GM12878 (cell line): ENCODE measurements at regions not wholly inside any gene's neighbourhood (a gene's known extent, or its start where the extent isn't known, plus 50 kb on each side); places are given as distances from the start of the nearest gene placed in this dataset.

Experiments
- ATAC-seq: fragments of 200-7000 bp; cut with Tn5 transposase; 3 replicates; pipeline ENCODE4 v1.9.1; 2020; ENCODE audit warnings: mild to moderate bottlenecking, moderate library complexity
- BruUV-seq: library from RNA; stranded (reverse); fragments of 400-500 nt; replicated peaks from 2 replicates; lab custom pipeline; 2021; lab: Mats Ljungman, UMichigan
- CTCF ChIA-PET: fragments of 300-600 bp; sonication (Branson Sonifier 250); formaldehyde crosslinking; extraction: SDS; loops from one replicate; lab custom pipeline; 2021; ENCODE audit warnings: inconsistent platforms; lab: Yijun Ruan, JAX
- POLR2A ChIA-PET: fragments of 350-600 bp; formaldehyde crosslinking; extraction: SDS; loops from one replicate; lab custom pipeline; 2021; ENCODE audit warnings: inconsistent platforms; lab: Charles Lee
- RAD21 ChIA-PET: fragments of 300-600 bp; sonication (Branson Sonifier 250); formaldehyde crosslinking; loops from one replicate; lab custom pipeline; 2023; ENCODE audit warnings: antibody characterized with exemption; ENCODE audit not compliant: unreplicated experiment; lab: Charles Lee
- SMC1A ChIA-PET: fragments of 300-600 bp; sonication (Branson Sonifier 250); formaldehyde crosslinking; loops from one replicate; lab custom pipeline; 2023; ENCODE audit not compliant: unreplicated experiment, uncharacterized antibody; lab: Charles Lee
- DNase-seq: peaks from one replicate; pipeline ENCODE4 v3.0.0-alpha.2; 2011; ENCODE audit warnings: low read depth, low spot score
- FAIRE-seq: peaks from 3 replicates; lab custom pipeline; 2011; peaks lifted over from hg19 to GRCh38; lab: Jason Lieb, UNC
- H2AFZ ChIP-seq: 2 replicates; pipeline ENCODE4 v1.6.0; 2011; ENCODE audit warnings: low read depth, low read length, control low read depth; ENCODE audit not compliant: control insufficient read depth
- H3K27ac ChIP-seq: 2 replicates; pipeline ENCODE4 v1.5.1; 2011; ENCODE audit warnings: control low read depth; ENCODE audit not compliant: control insufficient read depth, insufficient read depth
- H3K27me3 ChIP-seq, 2 experiments: replicated peaks in 1 of 2; 2 replicates each; pipeline versions ENCODE4 v1.6.0 to v1.6.1; 2011; ENCODE audit warnings: low read length in 1 of 2; ENCODE audit not compliant: control insufficient read depth in 2 of 2, insufficient read depth in 2 of 2
- H3K36me3 ChIP-seq, 2 experiments: 2 replicates each; pipeline ENCODE4 v1.5.1; 2011; ENCODE audit warnings: low read length in 1 of 2; ENCODE audit not compliant: control insufficient read depth in 2 of 2, insufficient read depth in 2 of 2
- H3K4me1 ChIP-seq: 2 replicates; pipeline ENCODE4 v1.6.1; 2011; ENCODE audit warnings: mild to moderate bottlenecking, low read length, moderate library complexity, mixed read lengths; ENCODE audit not compliant: control insufficient read depth, insufficient read depth
- H3K4me2 ChIP-seq: 2 replicates; pipeline ENCODE4 v1.6.0; 2011; ENCODE audit warnings: control low read depth; ENCODE audit not compliant: control insufficient read depth, insufficient read depth
- H3K4me3 ChIP-seq: fragments of 200-600 bp; sonication (generic); 2 replicates; pipeline ENCODE4 v1.5.1; 2016
- H3K79me2 ChIP-seq: 2 replicates; pipeline ENCODE4 v1.6.0; 2011; ENCODE audit warnings: low read length; ENCODE audit not compliant: control insufficient read depth, insufficient read depth
- H3K9ac ChIP-seq: 2 replicates; pipeline ENCODE4 v1.8.0; 2011; ENCODE audit warnings: low read length, control low read depth, mixed read lengths; ENCODE audit not compliant: control insufficient read depth, insufficient read depth
- H3K9me3 ChIP-seq: replicated peaks from 3 replicates; pipeline ENCODE4 v1.5.1; 2011; ENCODE audit warnings: mild to moderate bottlenecking, low read length; ENCODE audit not compliant: control insufficient read depth, insufficient read depth
- H4K20me1 ChIP-seq: 2 replicates; pipeline ENCODE4 v1.6.0; 2011; ENCODE audit not compliant: control insufficient read depth, insufficient read depth
- CBX5 ChIP-seq: sonication (generic); IDR thresholded peaks from 2 replicates; pipeline ENCODE4 v1.6.1; 2016; ENCODE audit warnings: low read depth, moderate library complexity, mild to moderate bottlenecking, inconsistent platforms
- IKZF2 ChIP-seq, 2 experiments: fragments of 450-650 bp; IDR thresholded peaks; 2 replicates each; pipeline ENCODE4 v1.6.1; 2017; ENCODE audit warnings: mild to moderate bottlenecking in 2 of 2, moderate library complexity in 2 of 2
- SKIL ChIP-seq: fragments of 450-650 bp; IDR thresholded peaks from 2 replicates; pipeline ENCODE4 v1.6.1; 2017; ENCODE audit warnings: mild to moderate bottlenecking, low read depth, inconsistent platforms; ENCODE audit not compliant: poor library complexity, severe bottlenecking
- WGBS: methylation state at CpG from one replicate; pipeline ENCODE4 v1.1.6; 2016; ENCODE audit warnings: low lambda C conversion rate; ENCODE audit not compliant: insufficient replicate concordance, insufficient coverage; ENCODE audit errors: missing lambda C conversion rate; 5-methylcytosine and 5-hydroxymethylcytosine counted together
- in situ Hi-C: fragments of 300-500 bp; cut with MboI; formaldehyde crosslinking; loops from 9 replicates; pipeline ENCODE4 v1.14.3; 2018; ENCODE audit warnings: mixed read lengths
- intact Hi-C: fragments of 100-400 bp; cut with micrococcal nuclease; formaldehyde crosslinking; loops from one replicate; pipeline ENCODE4 v1.14.2; 2022; ENCODE audit not compliant: unreplicated experiment
- TF ChIP-seq, protein P1 (sequence below): fragments of 450-650 bp; formaldehyde crosslinking; IDR thresholded peaks from 2 replicates; pipeline ENCODE4 v1.5.0; 2022; ENCODE audit warnings: mild to moderate bottlenecking, missing genetic modification characterization
- TF ChIP-seq, protein P2 (sequence below), 3 experiments: IDR thresholded peaks in 2 of 3; conservative IDR thresholded peaks in 1 of 3; 2 replicates each; pipeline ENCODE4 v1.5.1; 2011; ENCODE audit warnings: low read depth in 3 of 3, low read length in 3 of 3, mild to moderate bottlenecking in 3 of 3, control low read depth in 2 of 3, moderate library complexity in 2 of 3, inconsistent platforms in 1 of 3, mixed read lengths in 1 of 3; ENCODE audit not compliant: control insufficient read depth in 2 of 3, insufficient read depth in 1 of 3; ENCODE audit errors: extremely low read depth in 1 of 3
- TF ChIP-seq, protein P3 (sequence below): IDR thresholded peaks from 2 replicates; pipeline ENCODE4 v1.6.1; 2011; ENCODE audit warnings: low read depth, mild to moderate bottlenecking, low read length, moderate library complexity, borderline replicate concordance; ENCODE audit errors: extremely low read depth
- TF ChIP-seq, protein P4 (sequence below): fragments of 450-650 bp; IDR thresholded peaks from 2 replicates; pipeline ENCODE4 v1.6.1; 2017; ENCODE audit warnings: mild to moderate bottlenecking, moderate library complexity

GRCh38 chr12:131507094-131507493, 203.8 kb upstream of the SFSWAP start (continued):
- no peak for TF ChIP-seq SKIL
- TF ChIP-seq, protein P1, sequence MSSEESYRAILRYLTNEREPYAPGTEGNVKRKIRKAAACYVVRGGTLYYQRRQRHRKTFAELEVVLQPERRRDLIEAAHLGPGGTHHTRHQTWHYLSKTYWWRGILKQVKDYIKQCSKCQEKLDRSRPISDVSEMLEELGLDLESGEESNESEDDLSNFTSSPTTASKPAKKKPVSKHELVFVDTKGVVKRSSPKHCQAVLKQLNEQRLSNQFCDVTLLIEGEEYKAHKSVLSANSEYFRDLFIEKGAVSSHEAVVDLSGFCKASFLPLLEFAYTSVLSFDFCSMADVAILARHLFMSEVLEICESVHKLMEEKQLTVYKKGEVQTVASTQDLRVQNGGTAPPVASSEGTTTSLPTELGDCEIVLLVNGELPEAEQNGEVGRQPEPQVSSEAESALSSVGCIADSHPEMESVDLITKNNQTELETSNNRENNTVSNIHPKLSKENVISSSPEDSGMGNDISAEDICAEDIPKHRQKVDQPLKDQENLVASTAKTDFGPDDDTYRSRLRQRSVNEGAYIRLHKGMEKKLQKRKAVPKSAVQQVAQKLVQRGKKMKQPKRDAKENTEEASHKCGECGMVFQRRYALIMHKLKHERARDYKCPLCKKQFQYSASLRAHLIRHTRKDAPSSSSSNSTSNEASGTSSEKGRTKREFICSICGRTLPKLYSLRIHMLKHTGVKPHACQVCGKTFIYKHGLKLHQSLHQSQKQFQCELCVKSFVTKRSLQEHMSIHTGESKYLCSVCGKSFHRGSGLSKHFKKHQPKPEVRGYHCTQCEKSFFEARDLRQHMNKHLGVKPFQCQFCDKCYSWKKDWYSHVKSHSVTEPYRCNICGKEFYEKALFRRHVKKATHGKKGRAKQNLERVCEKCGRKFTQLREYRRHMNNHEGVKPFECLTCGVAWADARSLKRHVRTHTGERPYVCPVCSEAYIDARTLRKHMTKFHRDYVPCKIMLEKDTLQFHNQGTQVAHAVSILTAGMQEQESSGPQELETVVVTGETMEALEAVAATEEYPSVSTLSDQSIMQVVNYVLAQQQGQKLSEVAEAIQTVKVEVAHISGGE (CRISPR knock-in tag), result no peak
- TF ChIP-seq CBX5, result no peak
- TF ChIP-seq, protein P2, sequence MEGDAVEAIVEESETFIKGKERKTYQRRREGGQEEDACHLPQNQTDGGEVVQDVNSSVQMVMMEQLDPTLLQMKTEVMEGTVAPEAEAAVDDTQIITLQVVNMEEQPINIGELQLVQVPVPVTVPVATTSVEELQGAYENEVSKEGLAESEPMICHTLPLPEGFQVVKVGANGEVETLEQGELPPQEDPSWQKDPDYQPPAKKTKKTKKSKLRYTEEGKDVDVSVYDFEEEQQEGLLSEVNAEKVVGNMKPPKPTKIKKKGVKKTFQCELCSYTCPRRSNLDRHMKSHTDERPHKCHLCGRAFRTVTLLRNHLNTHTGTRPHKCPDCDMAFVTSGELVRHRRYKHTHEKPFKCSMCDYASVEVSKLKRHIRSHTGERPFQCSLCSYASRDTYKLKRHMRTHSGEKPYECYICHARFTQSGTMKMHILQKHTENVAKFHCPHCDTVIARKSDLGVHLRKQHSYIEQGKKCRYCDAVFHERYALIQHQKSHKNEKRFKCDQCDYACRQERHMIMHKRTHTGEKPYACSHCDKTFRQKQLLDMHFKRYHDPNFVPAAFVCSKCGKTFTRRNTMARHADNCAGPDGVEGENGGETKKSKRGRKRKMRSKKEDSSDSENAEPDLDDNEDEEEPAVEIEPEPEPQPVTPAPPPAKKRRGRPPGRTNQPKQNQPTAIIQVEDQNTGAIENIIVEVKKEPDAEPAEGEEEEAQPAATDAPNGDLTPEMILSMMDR (IDR thresholded peaks at IDR 0.05 in 2 of 3, conservative IDR thresholded peaks at IDR 0.05 in 1 of 3; ENCODE audit: control insufficient read depth in 2 of 3, extremely low read depth in 1 of 3, insufficient read depth in 1 of 3, low read depth in 3 of 3, low read length in 3 of 3), result no peak

DNA sequence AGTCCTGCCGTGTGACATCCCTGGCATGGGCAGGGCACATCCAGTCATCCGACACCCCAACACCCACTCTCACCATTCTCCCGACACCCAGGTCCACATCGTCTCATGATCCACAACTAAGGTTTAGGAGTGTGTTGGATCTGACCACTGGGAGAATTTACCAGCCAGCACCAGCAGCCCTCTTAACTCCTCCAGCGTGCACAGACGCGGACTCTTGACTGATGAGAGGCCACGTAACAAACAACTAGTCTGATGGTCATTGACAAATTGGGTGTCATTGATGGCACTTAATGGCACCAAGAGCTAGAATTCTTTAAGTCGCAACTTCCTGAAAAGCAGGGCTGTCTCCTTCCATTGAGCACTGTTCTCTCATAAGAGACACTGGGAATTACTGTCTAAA, 203.0 kb upstream of the SFSWAP start:
- Histone ChIP-seq H3K4me3 (no peak overlapping the region), H3K9me3 (no peaks in the 10 kb centered on the region), H3K27ac (no peak overlapping the region), H2AFZ (no peak overlapping the region), H3K4me1 (peaks cover 20% of the 10 kb centered on the region), H3K36me3 (no peaks in the 10 kb centered on the region), H3K27me3 (no peaks in the 10 kb centered on the region), H3K4me2 (no peak overlapping the region), H3K79me2 (no peaks in the 10 kb centered on the region), H3K9ac (no peak overlapping the region), H4K20me1 (no peaks in the 10 kb centered on the region)
- in situ Hi-C loops, result no loop called here
- POLR2A ChIA-PET, result no interaction called here
- SMC1A ChIA-PET, result no interaction called here
- RAD21 ChIA-PET, result no interaction called here
- ATAC-seq, result no peak
- no TSS peak for BruUV-seq
- DNase-seq, result no peak
- WGBS, result 80% methylated on average over 9 of the region's 9 CpGs
- intact Hi-C loops, result no loop called here
- CTCF ChIA-PET, result no interaction called here
- FAIRE-seq, result no peak
- TF ChIP-seq IKZF2 (IDR thresholded peaks at IDR 0.05), result no peak
- TF ChIP-seq, protein P3, sequence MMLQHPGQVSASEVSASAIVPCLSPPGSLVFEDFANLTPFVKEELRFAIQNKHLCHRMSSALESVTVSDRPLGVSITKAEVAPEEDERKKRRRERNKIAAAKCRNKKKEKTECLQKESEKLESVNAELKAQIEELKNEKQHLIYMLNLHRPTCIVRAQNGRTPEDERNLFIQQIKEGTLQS, result no peak
- TF ChIP-seq, protein P4, sequence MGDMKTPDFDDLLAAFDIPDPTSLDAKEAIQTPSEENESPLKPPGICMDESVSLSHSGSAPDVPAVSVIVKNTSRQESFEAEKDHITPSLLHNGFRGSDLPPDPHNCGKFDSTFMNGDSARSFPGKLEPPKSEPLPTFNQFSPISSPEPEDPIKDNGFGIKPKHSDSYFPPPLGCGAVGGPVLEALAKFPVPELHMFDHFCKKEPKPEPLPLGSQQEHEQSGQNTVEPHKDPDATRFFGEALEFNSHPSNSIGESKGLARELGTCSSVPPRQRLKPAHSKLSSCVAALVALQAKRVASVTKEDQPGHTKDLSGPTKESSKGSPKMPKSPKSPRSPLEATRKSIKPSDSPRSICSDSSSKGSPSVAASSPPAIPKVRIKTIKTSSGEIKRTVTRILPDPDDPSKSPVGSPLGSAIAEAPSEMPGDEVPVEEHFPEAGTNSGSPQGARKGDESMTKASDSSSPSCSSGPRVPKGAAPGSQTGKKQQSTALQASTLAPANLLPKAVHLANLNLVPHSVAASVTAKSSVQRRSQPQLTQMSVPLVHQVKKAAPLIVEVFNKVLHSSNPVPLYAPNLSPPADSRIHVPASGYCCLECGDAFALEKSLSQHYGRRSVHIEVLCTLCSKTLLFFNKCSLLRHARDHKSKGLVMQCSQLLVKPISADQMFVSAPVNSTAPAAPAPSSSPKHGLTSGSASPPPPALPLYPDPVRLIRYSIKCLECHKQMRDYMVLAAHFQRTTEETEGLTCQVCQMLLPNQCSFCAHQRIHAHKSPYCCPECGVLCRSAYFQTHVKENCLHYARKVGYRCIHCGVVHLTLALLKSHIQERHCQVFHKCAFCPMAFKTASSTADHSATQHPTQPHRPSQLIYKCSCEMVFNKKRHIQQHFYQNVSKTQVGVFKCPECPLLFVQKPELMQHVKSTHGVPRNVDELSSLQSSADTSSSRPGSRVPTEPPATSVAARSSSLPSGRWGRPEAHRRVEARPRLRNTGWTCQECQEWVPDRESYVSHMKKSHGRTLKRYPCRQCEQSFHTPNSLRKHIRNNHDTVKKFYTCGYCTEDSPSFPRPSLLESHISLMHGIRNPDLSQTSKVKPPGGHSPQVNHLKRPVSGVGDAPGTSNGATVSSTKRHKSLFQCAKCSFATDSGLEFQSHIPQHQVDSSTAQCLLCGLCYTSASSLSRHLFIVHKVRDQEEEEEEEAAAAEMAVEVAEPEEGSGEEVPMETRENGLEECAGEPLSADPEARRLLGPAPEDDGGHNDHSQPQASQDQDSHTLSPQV, result no peak
